ENCODE measurements at regions not wholly inside any gene's neighbourhood (a gene's known extent, or its start where the extent isn't known, plus 50 kb on each side); places are given as distances from the start of the nearest gene placed in this dataset.
"Not testable (repeated sequence)": the region's sequence is repeated elsewhere in the genome, so short reads cannot be mapped to it uniquely, and the experiment has no call there.

DNA sequence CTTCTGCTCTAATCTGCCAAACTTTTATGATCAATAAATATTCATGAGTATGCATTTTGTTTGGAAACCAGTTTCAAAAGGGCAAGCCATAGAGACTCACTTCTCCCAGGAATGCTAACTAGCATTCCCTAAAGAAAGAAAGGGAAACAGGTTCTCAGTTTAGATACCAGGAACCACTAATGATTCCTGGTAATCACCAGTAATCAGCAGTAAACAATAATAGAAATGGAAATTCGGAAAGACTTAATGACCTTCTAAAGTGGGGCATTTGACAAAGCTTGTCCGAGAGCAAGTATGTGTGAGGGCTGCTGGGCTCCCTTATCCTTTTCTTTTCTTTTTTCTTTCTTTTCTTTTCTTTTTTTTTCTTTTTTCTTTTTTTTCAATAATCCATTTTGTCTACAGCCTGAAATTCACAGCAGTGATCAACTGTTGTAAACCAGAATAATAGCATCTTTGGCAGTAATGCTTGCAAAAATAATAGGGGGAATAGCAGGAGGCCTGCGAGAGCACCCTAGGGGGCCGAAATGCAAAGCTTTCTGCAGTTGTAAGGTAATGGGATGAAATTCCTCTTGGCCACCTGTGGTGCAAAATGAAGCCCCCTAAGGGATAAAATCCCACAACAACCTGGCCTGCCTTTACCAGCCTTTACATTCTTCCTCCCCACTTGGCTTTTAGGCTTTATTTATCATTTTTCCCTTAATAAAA lies 253.2 kb downstream of the ZPLD1 start:
- DNase-seq, result no peak

DNA sequence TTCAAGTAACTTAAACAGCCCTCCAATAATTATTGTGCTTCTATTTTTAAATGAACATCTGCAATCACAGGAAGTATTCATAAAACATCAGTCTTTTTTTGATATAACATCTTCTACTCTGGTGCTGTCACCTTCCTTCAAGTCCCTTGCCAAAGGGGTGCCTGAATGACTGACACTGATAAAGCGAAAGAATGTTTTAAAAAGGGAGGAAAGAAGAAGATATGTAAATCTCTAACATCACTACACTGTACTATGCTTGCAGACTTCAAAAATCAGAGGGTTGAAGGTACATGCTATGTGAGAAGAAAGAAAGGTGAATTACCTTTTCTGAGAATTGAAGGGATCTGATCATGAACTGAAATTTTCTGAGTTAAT lies 253.7 kb downstream of the ZPLD1 start:
- no peak for DNase-seq

DNA sequence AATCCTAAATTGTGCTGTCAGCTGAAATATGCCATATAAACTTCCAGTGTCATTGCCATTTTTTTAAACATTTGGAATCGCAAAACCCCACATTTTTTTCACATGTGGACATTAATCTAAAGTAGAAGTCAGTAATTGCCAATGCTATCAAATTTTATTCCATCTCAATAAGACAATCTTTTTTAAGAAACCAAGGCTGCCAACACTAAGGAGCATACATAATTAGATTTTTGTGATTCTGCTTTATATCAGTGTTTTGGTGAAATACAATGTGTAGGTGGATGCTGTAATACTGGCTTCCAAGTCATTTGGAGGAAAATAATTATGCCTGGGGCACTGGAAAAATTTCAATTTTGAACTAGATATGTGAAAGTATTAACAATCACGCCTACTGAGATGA lies 256.7 kb downstream of the ZPLD1 start:
- no peak for DNase-seq

DNA sequence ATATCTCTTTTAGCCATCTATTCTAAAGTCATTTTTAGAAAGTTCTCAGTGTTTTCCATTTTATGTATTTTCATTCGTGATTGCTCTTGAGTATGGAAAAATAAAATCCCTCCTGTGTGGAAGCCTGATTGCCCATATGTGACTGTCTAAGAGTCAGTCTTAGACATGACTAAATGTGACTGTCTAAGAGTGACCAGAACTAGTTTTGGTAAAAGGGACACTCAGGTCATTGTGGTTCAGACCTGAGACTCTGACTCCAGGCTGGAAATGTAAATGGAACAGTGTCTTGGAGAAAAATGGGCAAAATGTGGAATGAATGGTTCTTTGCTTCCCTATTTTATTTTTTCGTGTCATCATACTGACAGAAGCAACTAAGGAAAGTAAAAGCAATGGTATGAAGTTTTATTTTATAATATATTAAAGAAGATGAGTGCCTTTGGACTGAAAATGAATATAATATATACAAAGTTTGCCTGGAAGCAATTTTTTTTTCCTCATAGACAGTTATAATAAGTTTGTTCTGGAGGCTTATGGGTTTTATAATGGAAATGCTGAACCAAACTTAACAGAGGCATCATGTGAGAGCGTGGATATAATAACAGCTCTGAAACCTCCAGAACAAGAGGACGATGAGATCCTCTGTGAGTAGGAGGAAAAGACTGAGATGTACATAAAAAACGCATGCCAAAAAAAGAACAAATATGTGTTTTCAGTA lies 264.4 kb downstream of the ZPLD1 start:
- no peak for DNase-seq

- DNase-seq, result no peak
Observed at GRCh38 chr3:102699819-102700140, 265.0 kb downstream of the ZPLD1 start.

- DNase-seq, result no peak
Observed at GRCh38 chr3:102712896-102713295, 278.1 kb downstream of the ZPLD1 start.

GRCh38 chr3:102714567-102714966 lies 279.8 kb downstream of the ZPLD1 start:
- DNase-seq, result no peak

DNA sequence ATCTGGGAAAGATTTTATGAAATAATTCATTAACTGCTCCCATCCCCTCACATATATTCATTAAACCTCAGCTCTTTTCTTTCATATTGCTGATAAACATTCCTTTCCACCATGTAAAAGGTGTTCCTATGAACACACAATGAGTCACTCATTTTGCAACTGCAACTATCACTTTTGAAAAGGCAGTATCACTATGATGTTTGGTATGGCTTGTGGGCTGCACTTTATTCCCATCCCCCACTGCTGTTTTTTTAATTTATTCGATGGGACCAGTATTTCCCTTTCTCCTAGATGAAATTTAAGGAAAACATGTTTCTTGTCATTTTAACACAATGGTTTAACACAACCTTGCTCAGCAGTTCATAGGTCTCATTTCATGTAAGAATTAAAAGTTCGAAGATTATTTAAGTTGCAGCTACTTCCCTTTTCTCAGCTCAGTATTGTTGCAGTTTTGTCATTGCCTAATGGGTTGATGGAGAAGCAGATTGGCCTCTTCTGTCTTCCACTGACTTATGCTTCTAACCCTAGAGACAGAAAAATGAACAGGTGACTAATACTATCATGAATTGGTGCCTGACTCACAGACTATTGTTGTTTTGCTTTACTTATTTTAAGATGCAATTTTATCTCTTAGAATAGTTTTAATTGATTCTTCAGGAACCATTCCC lies 280.3 kb downstream of the ZPLD1 start:
- DNase-seq, result no peak

DNA sequence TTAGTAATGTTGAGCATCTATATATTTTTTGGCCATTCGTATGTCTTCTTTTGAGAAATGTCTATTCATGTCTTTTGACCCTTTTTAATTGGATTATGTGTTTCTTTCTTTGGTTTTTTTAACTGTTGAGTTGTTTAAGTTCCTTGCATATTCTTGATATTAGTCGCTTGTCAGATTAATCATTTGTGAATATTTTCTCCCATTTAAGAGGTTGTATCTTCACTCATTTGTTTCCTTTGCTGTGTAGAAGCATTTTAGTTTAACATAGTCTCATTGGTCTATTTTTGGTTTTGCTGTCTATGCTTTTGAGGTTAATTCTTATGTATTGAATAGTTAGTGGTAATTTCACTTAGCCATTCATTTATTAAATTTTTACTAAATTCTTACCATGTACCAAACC lies 283.8 kb downstream of the ZPLD1 start:
- DNase-seq, result no peak

- DNase-seq, result no peak
Observed at GRCh38 chr3:102722317-102722716, 287.5 kb downstream of the ZPLD1 start.

DNA sequence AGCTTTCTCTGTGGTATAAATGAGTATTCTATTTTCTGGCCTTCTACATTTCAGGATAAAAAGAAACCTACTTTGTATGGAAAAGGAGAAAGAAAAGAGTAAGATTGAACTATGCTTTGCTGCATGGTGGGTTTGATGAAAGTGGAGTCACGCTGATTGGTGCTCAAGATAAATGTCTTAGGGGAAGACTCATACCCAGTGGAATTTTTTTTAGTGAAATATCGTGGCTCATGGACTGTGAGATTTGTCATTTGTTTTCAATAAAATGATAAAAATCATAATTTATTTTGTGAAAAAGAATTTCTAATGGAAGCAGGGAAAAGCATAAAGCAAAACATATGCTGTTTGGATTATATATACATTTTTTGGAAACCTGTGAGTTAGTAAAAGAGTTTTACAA lies 292.5 kb downstream of the ZPLD1 start:
- no peak for DNase-seq

DNA sequence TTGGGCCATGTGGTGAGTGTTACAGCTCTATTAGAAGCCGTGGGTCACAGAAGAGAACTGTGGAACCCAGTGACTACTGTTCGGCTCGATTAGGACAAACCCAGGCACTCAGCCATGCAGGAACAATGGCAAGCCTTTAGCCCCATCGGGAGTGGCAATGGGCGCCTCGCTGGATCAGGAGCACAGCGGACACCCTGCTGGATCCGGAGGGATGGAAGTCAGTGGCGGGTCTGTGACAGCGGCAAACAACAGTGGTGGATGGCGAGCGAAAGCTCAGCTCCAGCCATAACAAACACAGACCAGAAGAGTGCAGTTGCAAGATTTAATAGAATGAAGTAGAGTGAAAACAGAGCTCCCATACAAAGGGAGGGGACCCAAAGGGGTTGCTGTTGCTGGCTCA lies 297.8 kb downstream of the ZPLD1 start:
- not testable (repeated sequence) for DNase-seq

- no peak for DNase-seq
Observed at GRCh38 chr3:102733791-102734563, 299.2 kb downstream of the ZPLD1 start.

DNA sequence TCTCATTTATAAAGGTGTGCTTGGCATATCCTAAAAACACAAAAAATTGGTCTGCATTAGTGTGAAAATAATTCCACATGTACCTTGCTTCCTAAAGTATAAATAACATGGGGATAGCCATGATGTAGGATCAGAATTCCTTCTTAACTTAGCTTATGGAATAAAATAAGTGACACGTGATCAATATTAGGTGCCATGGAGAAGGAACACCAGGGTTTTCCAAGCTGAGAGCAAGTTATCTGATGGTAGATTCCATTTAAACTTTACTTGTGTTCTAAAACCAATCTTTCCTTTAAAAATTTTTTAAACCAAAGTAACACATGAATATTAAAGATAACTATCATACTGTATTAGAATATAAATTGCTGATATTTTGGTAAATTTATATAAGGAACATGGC lies 300.5 kb downstream of the ZPLD1 start:
- DNase-seq, result no peak

DNA sequence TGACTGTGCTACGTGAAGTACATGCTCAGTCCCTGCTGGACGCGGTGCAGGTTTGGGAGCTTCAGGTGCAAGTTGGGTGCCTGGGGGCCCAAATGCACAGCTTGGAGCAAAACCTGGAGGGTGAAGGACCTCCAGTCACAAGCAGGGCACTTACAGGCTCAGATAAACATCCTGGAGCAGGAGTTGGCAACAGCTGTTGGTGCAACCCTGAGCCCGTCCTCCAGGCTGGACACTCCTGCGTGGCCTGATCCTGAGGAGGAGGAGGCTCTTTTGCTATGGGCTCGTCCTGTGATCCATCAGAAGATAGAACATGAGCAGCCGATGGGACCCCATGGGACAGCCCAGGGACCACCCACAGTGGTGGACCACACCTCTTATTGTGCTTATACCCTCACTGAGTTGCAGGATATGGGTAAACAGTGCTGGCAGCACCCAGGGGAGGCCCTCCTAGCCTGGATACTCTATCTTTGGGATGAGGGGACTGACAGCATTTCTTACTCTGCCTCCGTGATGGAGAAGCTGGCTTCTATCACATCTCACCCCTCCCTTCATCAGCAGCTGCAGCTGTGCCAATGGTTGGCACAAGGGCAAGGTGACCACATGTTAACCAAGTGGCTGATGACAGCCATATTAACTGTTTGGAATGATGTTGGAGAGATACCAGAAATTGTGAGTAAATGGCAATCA lies 301.6 kb downstream of the ZPLD1 start:
- DNase-seq, result no peak

GRCh38 chr3:102736975-102737304 lies 302.1 kb downstream of the ZPLD1 start:
- no peak for DNase-seq

GRCh38 chr3:102737353-102737752 lies 302.5 kb downstream of the ZPLD1 start:
- DNase-seq, result no peak

DNA sequence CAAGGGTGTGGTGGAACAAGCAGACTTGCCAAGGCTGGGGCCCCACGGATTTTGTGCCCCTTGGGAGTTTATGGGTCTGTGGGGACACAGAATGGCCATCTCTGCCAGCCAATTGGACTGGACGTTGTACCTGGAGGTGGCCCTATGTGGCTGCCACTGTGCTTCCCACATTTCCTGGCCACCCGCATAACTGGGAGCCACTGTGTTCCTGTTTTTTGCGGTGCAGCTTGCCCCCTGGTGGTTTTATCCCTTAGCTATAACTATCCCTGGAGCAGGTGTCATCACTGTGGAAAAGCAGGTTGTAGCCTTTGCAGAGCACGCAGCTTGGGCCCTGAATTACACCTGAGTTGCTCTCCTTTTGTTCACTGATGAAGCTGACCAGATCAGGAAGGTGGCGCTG lies 306.3 kb downstream of the ZPLD1 start:
- DNase-seq, result no peak

DNA sequence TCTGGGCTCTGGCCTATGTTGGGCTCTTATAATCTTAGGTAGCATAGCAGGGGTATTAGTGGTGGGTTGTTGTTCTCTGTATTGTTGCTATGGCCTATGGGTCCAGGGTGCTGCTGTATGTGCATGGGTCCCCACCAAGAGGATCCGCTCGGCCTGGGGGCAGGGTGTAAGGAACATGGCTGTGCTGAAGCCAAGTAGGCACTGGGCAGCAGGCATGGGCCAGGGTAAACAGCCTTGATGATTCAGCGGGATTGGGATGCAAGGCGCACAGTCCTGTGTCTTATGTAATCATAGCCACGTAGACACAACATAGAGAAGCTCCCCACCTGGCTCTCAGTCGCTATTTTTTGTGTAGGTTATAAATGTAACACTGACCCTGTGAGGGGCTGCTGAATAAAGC lies 306.9 kb downstream of the ZPLD1 start:
- no peak for DNase-seq

DNA sequence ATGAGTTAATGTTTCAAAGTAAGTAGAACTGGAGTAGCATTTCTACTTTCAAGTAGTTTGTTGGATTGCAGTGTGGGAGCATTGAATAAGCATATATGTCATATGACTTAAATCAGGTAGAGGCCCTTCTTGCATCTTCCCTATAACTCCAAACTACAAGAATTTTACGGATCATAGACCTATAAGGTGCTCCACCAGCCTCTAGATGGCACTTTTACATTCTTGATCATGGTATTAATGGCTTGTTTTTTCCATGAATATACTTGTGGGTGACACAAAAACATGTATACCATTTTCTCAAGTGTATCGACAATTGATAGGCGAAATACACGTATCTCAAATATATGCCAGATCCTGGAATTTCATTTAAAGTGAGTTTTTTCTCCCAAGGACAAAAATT lies 311.1 kb downstream of the ZPLD1 start:
- DNase-seq, result no peak

GRCh38 chr3:102747611-102748010 lies 312.8 kb downstream of the ZPLD1 start:
- DNase-seq, result no peak

- DNase-seq, result no peak
Observed at GRCh38 chr3:102748646-102749045, 313.8 kb downstream of the ZPLD1 start.

DNA sequence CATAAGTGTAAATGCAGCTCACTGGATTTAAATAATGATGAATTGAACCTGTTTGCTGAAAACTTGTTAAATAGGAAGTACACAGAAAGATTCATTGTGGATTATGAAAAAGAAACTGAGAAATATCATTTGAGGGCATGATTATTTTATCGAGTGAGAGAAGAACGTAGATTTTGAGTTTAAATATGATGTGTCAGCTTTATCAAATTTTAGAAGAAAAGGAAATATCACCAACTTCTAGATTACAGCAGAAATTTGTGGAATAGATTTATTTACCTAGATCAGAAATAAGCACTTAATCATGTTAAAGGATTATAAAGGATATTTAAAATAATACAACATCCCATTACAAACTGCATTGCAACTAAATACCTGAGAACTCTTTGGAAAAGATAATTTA lies 315.5 kb downstream of the ZPLD1 start:
- no peak for DNase-seq

All from activated CD8-positive, alpha-beta memory T cell treated with anti-CD3 and anti-CD28 coated beads, Interleukin-2, amount 50 U/mL, for 48 hours (primary cell).